T-helper 17 cell (primary cell): ENCODE measurements at regions not wholly inside any gene's neighbourhood (a gene's known extent, or its start where the extent isn't known, plus 50 kb on each side); places are given as distances from the start of the nearest gene placed in this dataset.
A peak's percentile ranks its signal among the peaks of the same experiment; 100 is the strongest.

Experiments used
- ATAC-seq: fragments of 150-1000 bp; cut with Tn5 transposase; 2 replicates; pipeline ENCODE4 v1.10.0; 2021; ENCODE audit warnings: mild to moderate bottlenecking, moderate library complexity
- DNase-seq, 3 donors: peaks; one replicate each; pipeline versions ENCODE4 v3.0.0 to v3.0.0-alpha.2; 2020 to 2021
- H3K9me3 ChIP-seq: one replicate; pipeline ENCODE4 v1.7.0; 2013; ENCODE audit warnings: low read length, mild to moderate bottlenecking; ENCODE audit not compliant: control insufficient read depth, poor library complexity, severe bottlenecking
- H3K27ac Mint-ChIP-seq: one replicate; pipeline ENCODE4 v1.8.0; 2022; ENCODE audit warnings: mild to moderate bottlenecking, moderate library complexity, mixed read lengths
- H3K27me3 Mint-ChIP-seq: one replicate; pipeline ENCODE4 v1.8.0; 2022; ENCODE audit warnings: mixed read lengths
- H3K36me3 Mint-ChIP-seq: one replicate; pipeline ENCODE4 v1.8.0; 2022; ENCODE audit warnings: low read depth, mixed read lengths
- H3K4me1 Mint-ChIP-seq: one replicate; pipeline ENCODE4 v1.8.0; 2022; ENCODE audit warnings: mild to moderate bottlenecking, mixed read lengths
- H3K4me3 Mint-ChIP-seq: one replicate; pipeline ENCODE4 v1.8.0; 2022; ENCODE audit warnings: mild to moderate bottlenecking, moderate library complexity, mixed read lengths

- peak overlapping the region; percentile 57 for H3K4me3 Mint-ChIP-seq
- H3K36me3 Mint-ChIP-seq = peaks cover 5% of the 10 kb centered on the region
- peaks cover 10% of the 10 kb centered on the region for H3K9me3 ChIP-seq
- H3K4me1 Mint-ChIP-seq = peaks cover 6% of the 10 kb centered on the region
- peak overlapping the region; percentile 81 for H3K27ac Mint-ChIP-seq
- DNase-seq (no peak), ATAC-seq (peak; percentile 94)
- H3K27me3 Mint-ChIP-seq = peaks cover 7% of the 10 kb centered on the region
Measured at GRCh38 chr13:44273991-44274770, 99.4 kb upstream of the SERP2 start.

GRCh38 chr13:44274771-44275205 is 98.8 kb upstream of the SERP2 start:
- peak overlapping the region; percentile 57 for H3K4me3 Mint-ChIP-seq
- H3K36me3 Mint-ChIP-seq = peaks cover 5% of the 10 kb centered on the region
- peak; percentile 42 for ATAC-seq
- DNase-seq = no peak
- peaks cover 10% of the 10 kb centered on the region for H3K9me3 ChIP-seq
- H3K27ac Mint-ChIP-seq = peak overlapping the region; percentile 81
- H3K27me3 Mint-ChIP-seq = peaks cover 7% of the 10 kb centered on the region
- peaks cover 6% of the 10 kb centered on the region for H3K4me1 Mint-ChIP-seq

DNA sequence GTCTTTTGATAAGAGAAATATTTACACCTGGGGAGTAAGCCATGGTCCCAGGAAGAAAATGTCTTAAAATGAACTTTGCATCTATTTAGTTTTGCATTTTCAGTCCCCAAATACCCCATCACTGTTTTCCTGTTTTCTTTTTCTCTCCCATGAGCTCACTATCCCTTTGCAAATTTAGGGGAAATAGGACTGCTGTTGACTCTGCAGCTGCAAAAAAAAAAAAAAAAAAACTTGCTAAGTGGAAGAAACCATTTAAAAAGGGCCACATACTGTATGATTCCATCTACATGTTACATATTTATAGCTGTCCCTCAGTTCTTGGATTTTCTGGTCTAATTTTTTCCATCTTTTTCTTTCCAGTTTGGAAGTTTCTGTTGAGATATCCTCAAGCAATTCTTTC is 98.2 kb upstream of the SERP2 start:
- Mint-ChIP-seq H3K27ac (peak overlapping the region; percentile 81), H3K27me3 (peaks cover 12% of the 10 kb centered on the region), H3K36me3 (peaks cover 5% of the 10 kb centered on the region), H3K4me3 (no peak overlapping the region), H3K4me1 (peaks cover 6% of the 10 kb centered on the region)
- DNase-seq (no peak), ATAC-seq (no peak)
- peaks cover 10% of the 10 kb centered on the region for H3K9me3 ChIP-seq

GRCh38 chr13:44276061-44276460 is 97.6 kb upstream of the SERP2 start:
- ATAC-seq = peak; percentile 25
- Mint-ChIP-seq H3K27ac (peak overlapping the region; percentile 73), H3K36me3 (peaks cover 5% of the 10 kb centered on the region), H3K4me3 (no peak overlapping the region), H3K4me1 (peaks cover 6% of the 10 kb centered on the region), H3K27me3 (peaks cover 12% of the 10 kb centered on the region)
- DNase-seq = no peak
- H3K9me3 ChIP-seq = peaks cover 10% of the 10 kb centered on the region

GRCh38 chr13:44277459-44277858 is 96.2 kb upstream of the SERP2 start:
- no peak for DNase-seq
- no peak for ATAC-seq
- peaks cover 10% of the 10 kb centered on the region for H3K9me3 ChIP-seq
- Mint-ChIP-seq H3K27me3 (peaks cover 19% of the 10 kb centered on the region), H3K36me3 (peaks cover 5% of the 10 kb centered on the region), H3K27ac (no peak overlapping the region), H3K4me1 (peaks cover 4% of the 10 kb centered on the region), H3K4me3 (no peak overlapping the region)

DNA sequence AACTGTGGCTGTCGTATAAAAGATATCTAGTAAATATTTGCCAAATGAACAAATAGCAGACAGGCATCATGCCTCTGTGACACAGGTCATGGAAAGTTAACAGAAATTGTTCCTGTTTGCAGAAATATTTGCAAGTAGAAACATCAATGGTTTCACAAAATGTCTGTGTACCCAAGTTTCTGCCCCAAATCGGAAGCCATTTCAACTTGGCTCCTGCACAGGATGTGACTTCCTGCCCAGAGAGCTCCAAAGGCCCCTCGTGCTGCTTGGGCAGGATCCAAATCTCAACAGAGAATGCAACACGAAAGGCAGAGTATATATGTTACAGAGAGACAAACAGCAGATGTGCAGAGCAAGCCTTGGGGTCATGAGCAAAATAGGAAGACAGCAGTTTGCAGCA is 95.5 kb upstream of the SERP2 start:
- H3K4me3 Mint-ChIP-seq = no peak overlapping the region

GRCh38 chr13:44280456-44280855 is 93.2 kb upstream of the SERP2 start:
- Mint-ChIP-seq H3K36me3 (peaks cover 9% of the 10 kb centered on the region), H3K4me1 (no peaks in the 10 kb centered on the region), H3K4me3 (no peak overlapping the region), H3K27ac (no peak overlapping the region), H3K27me3 (peaks cover 40% of the 10 kb centered on the region)
- DNase-seq (no peak), ATAC-seq (no peak)
- peaks cover 2% of the 10 kb centered on the region for H3K9me3 ChIP-seq

More for the DNA sequence above, 95.5 kb upstream of the SERP2 start:
- H3K27me3 Mint-ChIP-seq = peaks cover 26% of the 10 kb centered on the region
- DNase-seq = no peak
- no peak for ATAC-seq
- H3K27ac Mint-ChIP-seq = peak overlapping the region; percentile 0
- H3K9me3 ChIP-seq = peaks cover 10% of the 10 kb centered on the region
- H3K4me1 Mint-ChIP-seq = peaks cover 4% of the 10 kb centered on the region
- peaks cover 9% of the 10 kb centered on the region for H3K36me3 Mint-ChIP-seq

DNA sequence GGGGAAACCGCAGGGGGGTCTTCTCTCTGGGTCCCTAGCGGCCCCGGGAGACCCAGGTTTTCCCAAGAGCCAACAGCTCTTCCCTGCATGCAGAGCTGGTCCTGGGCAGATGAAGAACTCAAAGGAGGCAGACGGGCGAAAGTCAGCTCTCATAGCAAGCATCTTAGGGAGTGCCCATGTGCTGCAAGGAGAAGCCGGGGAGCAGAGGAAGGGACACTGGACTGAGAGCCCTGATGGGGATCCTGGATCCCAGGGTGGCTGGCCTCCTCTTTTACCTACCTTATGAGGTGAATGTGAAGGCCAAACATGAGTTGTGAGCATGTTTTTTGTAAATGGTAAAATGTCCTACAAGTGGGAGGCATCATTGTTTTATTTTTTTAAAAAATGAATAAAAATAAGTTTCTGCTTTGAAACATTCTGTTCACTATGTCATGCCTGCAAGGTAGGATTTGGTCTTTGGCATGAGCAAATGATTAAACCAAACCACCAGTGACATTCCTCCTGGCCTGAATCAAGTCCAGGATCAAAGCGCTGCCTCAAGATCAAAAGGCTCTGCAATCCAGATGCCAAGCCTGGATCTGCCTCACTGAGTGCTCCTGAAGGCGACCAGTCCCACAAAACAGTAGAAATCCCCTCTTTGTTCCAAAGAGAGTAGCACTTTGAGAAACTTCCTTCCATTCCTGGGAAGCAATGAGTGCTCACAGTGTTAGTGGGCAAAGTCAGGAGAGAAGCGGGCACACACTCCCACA is 92.2 kb upstream of the SERP2 start:
- Mint-ChIP-seq H3K27ac (no peak overlapping the region), H3K36me3 (peaks cover 9% of the 10 kb centered on the region), H3K4me1 (no peaks in the 10 kb centered on the region), H3K27me3 (peaks cover 48% of the 10 kb centered on the region), H3K4me3 (no peak overlapping the region)
- ATAC-seq = no peak
- no peak for DNase-seq
- no peaks in the 10 kb centered on the region for H3K9me3 ChIP-seq

GRCh38 chr13:44283600-44283999 is 90.0 kb upstream of the SERP2 start:
- H3K4me1 Mint-ChIP-seq = no peaks in the 10 kb centered on the region
- no peak overlapping the region for H3K4me3 Mint-ChIP-seq
- no peaks in the 10 kb centered on the region for H3K9me3 ChIP-seq
- no peak overlapping the region for H3K27ac Mint-ChIP-seq
- peaks cover 4% of the 10 kb centered on the region for H3K36me3 Mint-ChIP-seq
- ATAC-seq (no peak), DNase-seq (no peak)
- H3K27me3 Mint-ChIP-seq = peaks cover 64% of the 10 kb centered on the region

DNA sequence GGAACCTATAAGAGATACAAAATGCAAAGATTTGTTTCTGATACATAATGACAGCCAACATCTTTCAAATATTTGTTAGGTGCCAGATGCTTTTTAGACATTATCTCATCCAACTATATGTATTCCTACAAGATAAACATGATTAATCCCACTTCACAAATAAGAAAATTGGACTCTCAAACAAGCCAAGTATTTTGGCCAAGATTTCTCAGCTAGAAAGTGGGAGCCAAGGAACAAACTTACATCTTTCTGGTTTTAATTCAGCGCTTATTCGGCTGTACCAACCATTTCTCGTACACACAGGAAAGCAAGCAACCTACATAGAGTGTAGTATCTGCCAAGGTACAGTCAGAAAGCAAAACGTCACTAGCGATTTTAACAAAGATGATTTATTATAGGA is 85.7 kb upstream of the SERP2 start:
- Mint-ChIP-seq H3K4me1 (no peaks in the 10 kb centered on the region), H3K36me3 (peaks cover under 1% of the 10 kb centered on the region), H3K4me3 (no peak overlapping the region), H3K27ac (no peak overlapping the region), H3K27me3 (peaks cover 65% of the 10 kb centered on the region)
- H3K9me3 ChIP-seq = no peaks in the 10 kb centered on the region
- no peak for DNase-seq
- ATAC-seq = no peak

GRCh38 chr13:44292545-44292944 is 81.1 kb upstream of the SERP2 start:
- no peak overlapping the region for H3K27ac Mint-ChIP-seq
- DNase-seq (no peak), ATAC-seq (no peak)
- H3K9me3 ChIP-seq = no peaks in the 10 kb centered on the region
- H3K36me3 Mint-ChIP-seq = no peaks in the 10 kb centered on the region
- H3K4me1 Mint-ChIP-seq = peaks cover 2% of the 10 kb centered on the region
- peaks cover 31% of the 10 kb centered on the region for H3K27me3 Mint-ChIP-seq
- H3K4me3 Mint-ChIP-seq = no peak overlapping the region

- H3K9me3 ChIP-seq = no peaks in the 10 kb centered on the region
- H3K27ac Mint-ChIP-seq = no peak overlapping the region
- no peaks in the 10 kb centered on the region for H3K36me3 Mint-ChIP-seq
- no peak for ATAC-seq
- peaks cover 26% of the 10 kb centered on the region for H3K27me3 Mint-ChIP-seq
- peaks cover 2% of the 10 kb centered on the region for H3K4me1 Mint-ChIP-seq
- H3K4me3 Mint-ChIP-seq = no peak overlapping the region
- DNase-seq = no peak
Measured at GRCh38 chr13:44293374-44293773, 80.2 kb upstream of the SERP2 start.

- no peak for ATAC-seq
- Mint-ChIP-seq H3K27ac (no peak overlapping the region), H3K36me3 (no peaks in the 10 kb centered on the region), H3K4me3 (no peak overlapping the region), H3K4me1 (peaks cover 2% of the 10 kb centered on the region), H3K27me3 (peaks cover 25% of the 10 kb centered on the region)
- H3K9me3 ChIP-seq = no peaks in the 10 kb centered on the region
- DNase-seq = no peak
Measured at GRCh38 chr13:44293908-44294735, 79.5 kb upstream of the SERP2 start.
